ENCODE measurements at regions not wholly inside any gene's neighbourhood (a gene's known extent, or its start where the extent isn't known, plus 50 kb on each side); places are given as distances from the start of the nearest gene placed in this dataset.

- TF ChIP-seq POLR2A (IDR thresholded peaks at IDR 0.05): no peak
- peak; percentile 57 to 85 (median 75) for TF ChIP-seq CTCF (IDR thresholded peaks at IDR 0.05)
These were observed 628.7 kb downstream of the TYW1 start for GRCh38 chr7:67625257-67625737.
